Subcutaneous abdominal adipose tissue (tissue), 5 donors: ENCODE measurements at regions not wholly inside any gene's neighbourhood (a gene's known extent, or its start where the extent isn't known, plus 50 kb on each side); places are given as distances from the start of the nearest gene placed in this dataset.

Experiments
- H3K27ac ChIP-seq: one replicate; pipeline ENCODE4 v1.7.0; 2013; ENCODE audit warnings: low read depth, mild to moderate bottlenecking, inconsistent platforms, low read length, moderate library complexity
- H3K27me3 ChIP-seq, 5 donors: one replicate each; pipeline ENCODE4 v1.7.0; 2013; ENCODE audit warnings: low read length in 5 of 5, inconsistent platforms in 1 of 5; ENCODE audit not compliant: control insufficient read depth in 5 of 5, insufficient read depth in 4 of 5
- H3K36me3 ChIP-seq, 5 donors: one replicate each; pipeline ENCODE4 v1.7.0; 2013; ENCODE audit warnings: low read length in 5 of 5; ENCODE audit not compliant: control insufficient read depth in 5 of 5, insufficient read depth in 5 of 5
- H3K4me1 ChIP-seq, 5 donors: one replicate each; pipeline ENCODE4 v1.7.0; 2013; ENCODE audit warnings: low read length in 5 of 5, mild to moderate bottlenecking in 3 of 5, moderate library complexity in 1 of 5; ENCODE audit not compliant: control insufficient read depth in 5 of 5, insufficient read depth in 5 of 5
- H3K4me3 ChIP-seq, 5 donors: one replicate each; pipeline ENCODE4 v1.7.0; 2013; ENCODE audit warnings: low read length in 5 of 5, low read depth in 1 of 5
- H3K9ac ChIP-seq, 5 donors: one replicate each; pipeline ENCODE4 v1.7.0; 2013; ENCODE audit warnings: low read length in 5 of 5, mild to moderate bottlenecking in 4 of 5, moderate library complexity in 3 of 5
- H3K9me3 ChIP-seq, 5 donors: one replicate each; pipeline ENCODE4 v1.7.0; 2013; ENCODE audit warnings: low read length in 5 of 5; ENCODE audit not compliant: control insufficient read depth in 5 of 5
- donor health status: healthy.
- donor health status: healthy.
- donor health status: healthy.
- donor health status: healthy.
- donor health status: healthy.

- no peak overlapping the region for H3K9ac ChIP-seq
- peaks cover 0 to 23% (median 7%) of the 10 kb centered on the region in 5 donors for H3K27me3 ChIP-seq
- no peaks in the 10 kb centered on the region for H3K9me3 ChIP-seq
- no peak overlapping the region for H3K27ac ChIP-seq
- H3K36me3 ChIP-seq, result no peaks in the 10 kb centered on the region
- no peaks in the 10 kb centered on the region for H3K4me1 ChIP-seq
- H3K4me3 ChIP-seq, result no peak overlapping the region
These were observed 82.0 kb upstream of the FSTL4 start for GRCh38 chr5:133694181-133694831.

GRCh38 chr5:133691448-133691847 is 79.1 kb upstream of the FSTL4 start:
- no peak overlapping the region for H3K4me3 ChIP-seq
- no peak overlapping the region for H3K27ac ChIP-seq
- H3K9me3 ChIP-seq, result no peaks in the 10 kb centered on the region
- no peaks in the 10 kb centered on the region for H3K4me1 ChIP-seq
- H3K36me3 ChIP-seq, result no peaks in the 10 kb centered on the region
- no peak overlapping the region for H3K9ac ChIP-seq
- peaks cover 8 to 35% (median 21%) of the 10 kb centered on the region in 5 donors for H3K27me3 ChIP-seq

- no peaks in the 10 kb centered on the region for H3K9me3 ChIP-seq
- H3K4me1 ChIP-seq, result peaks cover 0 to 2% (median 0%) of the 10 kb centered on the region in 5 donors
- H3K36me3 ChIP-seq, result no peaks in the 10 kb centered on the region
- H3K9ac ChIP-seq, result no peak overlapping the region
- H3K27me3 ChIP-seq, result peaks cover 8 to 35% (median 19%) of the 10 kb centered on the region in 5 donors
- no peak overlapping the region for H3K27ac ChIP-seq
- no peak overlapping the region for H3K4me3 ChIP-seq
These were observed 78.4 kb upstream of the FSTL4 start for GRCh38 chr5:133690746-133691145.

GRCh38 chr5:133688391-133688790 is 76.0 kb upstream of the FSTL4 start:
- H3K27me3 ChIP-seq, result peaks cover 14 to 42% (median 24%) of the 10 kb centered on the region in 5 donors
- H3K4me3 ChIP-seq, result no peak overlapping the region
- no peak overlapping the region for H3K27ac ChIP-seq

GRCh38 chr5:133687212-133688061 is 75.1 kb upstream of the FSTL4 start:
- Histone ChIP-seq H3K27ac (no peak overlapping the region), H3K4me1 (peaks cover 0 to 4% (median 0%) of the 10 kb centered on the region in 5 donors), H3K36me3 (no peaks in the 10 kb centered on the region), H3K4me3 (no peak overlapping the region), H3K9ac (no peak overlapping the region), H3K27me3 (peaks cover 14 to 42% (median 24%) of the 10 kb centered on the region in 5 donors), H3K9me3 (no peaks in the 10 kb centered on the region)

More at GRCh38 chr5:133688391-133688790, 76.0 kb upstream of the FSTL4 start:
- H3K36me3 ChIP-seq, result no peaks in the 10 kb centered on the region
- peaks cover 0 to 4% (median 0%) of the 10 kb centered on the region in 5 donors for H3K4me1 ChIP-seq
- no peaks in the 10 kb centered on the region for H3K9me3 ChIP-seq
- no peak overlapping the region for H3K9ac ChIP-seq

- Histone ChIP-seq H3K9me3 (no peaks in the 10 kb centered on the region), H3K4me3 (no peak overlapping the region), H3K9ac (no peak overlapping the region), H3K27me3 (peaks cover 10 to 36% (median 24%) of the 10 kb centered on the region in 5 donors), H3K36me3 (no peaks in the 10 kb centered on the region), H3K4me1 (peaks cover 0 to 4% (median 0%) of the 10 kb centered on the region in 5 donors), H3K27ac (no peak overlapping the region)
These were observed 74.2 kb upstream of the FSTL4 start for GRCh38 chr5:133686566-133686965.

- no peak overlapping the region for H3K27ac ChIP-seq
- peaks cover 9 to 40% (median 25%) of the 10 kb centered on the region in 5 donors for H3K27me3 ChIP-seq
- H3K9ac ChIP-seq, result no peak overlapping the region
- H3K4me3 ChIP-seq, result no peak overlapping the region
- H3K4me1 ChIP-seq, result peaks cover 0 to 4% (median 0%) of the 10 kb centered on the region in 5 donors
- H3K36me3 ChIP-seq, result no peaks in the 10 kb centered on the region
- no peaks in the 10 kb centered on the region for H3K9me3 ChIP-seq
These were observed 73.2 kb upstream of the FSTL4 start for GRCh38 chr5:133685402-133686018.

- peaks cover 9 to 29% (median 13%) of the 10 kb centered on the region in 5 donors for H3K27me3 ChIP-seq
- H3K9ac ChIP-seq, result no peak overlapping the region
These were observed 71.6 kb upstream of the FSTL4 start for GRCh38 chr5:133683646-133684596.

GRCh38 chr5:133682451-133682850 is 70.1 kb upstream of the FSTL4 start:
- Histone ChIP-seq H3K4me1 (peaks cover 0 to 4% (median 0%) of the 10 kb centered on the region in 5 donors), H3K4me3 (no peak overlapping the region), H3K27me3 (peaks cover 9 to 26% (median 9%) of the 10 kb centered on the region in 5 donors), H3K27ac (no peak overlapping the region), H3K9ac (no peak overlapping the region), H3K36me3 (no peaks in the 10 kb centered on the region), H3K9me3 (no peaks in the 10 kb centered on the region)

More at GRCh38 chr5:133683646-133684596, 71.6 kb upstream of the FSTL4 start:
- Histone ChIP-seq H3K27ac (no peak overlapping the region), H3K36me3 (no peaks in the 10 kb centered on the region), H3K4me1 (peaks cover 0 to 4% (median 0%) of the 10 kb centered on the region in 5 donors), H3K4me3 (no peak overlapping the region), H3K9me3 (no peaks in the 10 kb centered on the region)
